Lower lobe of right lung (tissue), 2 donors: ENCODE measurements at regions not wholly inside any gene's neighbourhood (a gene's known extent, or its start where the extent isn't known, plus 50 kb on each side); places are given as distances from the start of the nearest gene placed in this dataset.

Experiments used
- ATAC-seq, 2 donors: fragments of 200-7000 bp; cut with Tn5 transposase; one replicate each; pipeline ENCODE4 v1.9.1; 2020 to 2022; ENCODE audit warnings: mild to moderate bottlenecking in 2 of 2, moderate library complexity in 2 of 2
- DNase-seq: peaks from one replicate; pipeline ENCODE4 v3.0.0-alpha.2; 2020
- H3K27ac ChIP-seq: fragments of 200-600 bp; one replicate; pipeline ENCODE4 v1.8.0; 2022
- H3K27me3 ChIP-seq: fragments of 200-600 bp; one replicate; pipeline ENCODE4 v1.8.0; 2022; ENCODE audit warnings: low read depth
- H3K36me3 ChIP-seq: fragments of 200-600 bp; one replicate; pipeline ENCODE4 v1.8.0; 2022; ENCODE audit warnings: mild to moderate bottlenecking
- H3K4me1 ChIP-seq: fragments of 200-600 bp; one replicate; pipeline ENCODE4 v1.8.0; 2022
- H3K4me3 ChIP-seq: fragments of 200-600 bp; one replicate; pipeline ENCODE4 v1.8.0; 2022; ENCODE audit warnings: mild to moderate bottlenecking
- H3K9me3 ChIP-seq: fragments of 200-600 bp; one replicate; pipeline ENCODE4 v1.8.0; 2022
- CTCF ChIP-seq: fragments of 200-600 bp; IDR thresholded peaks from one replicate; pipeline ENCODE4 v1.8.0; 2022; ENCODE audit warnings: antibody characterized with exemption, mild to moderate bottlenecking
- intact Hi-C: fragments of 100-400 bp; cut with DNase I; formaldehyde crosslinking; loops from one replicate; pipeline ENCODE4 v1.11.0; 2022
- donor health status: DM: no; HTN: yes; CAD: no; lungs with severe emphysema.

GRCh38 chr20:54389596-54390280 is 85.7 kb upstream of the DOK5 start:
- intact Hi-C loops = no loop called here
- H3K27ac ChIP-seq = no peak overlapping the region
- no peaks in the 10 kb centered on the region for H3K9me3 ChIP-seq
- no peak overlapping the region for H3K4me3 ChIP-seq
- no peak for TF ChIP-seq CTCF
- ATAC-seq = no peak
- DNase-seq = no peak
- no peaks in the 10 kb centered on the region for H3K36me3 ChIP-seq
- H3K27me3 ChIP-seq = no peaks in the 10 kb centered on the region
- H3K4me1 ChIP-seq = no peaks in the 10 kb centered on the region

GRCh38 chr20:54397292-54398140 is 77.9 kb upstream of the DOK5 start:
- Histone ChIP-seq H3K27me3 (no peaks in the 10 kb centered on the region), H3K4me1 (no peaks in the 10 kb centered on the region), H3K27ac (no peak overlapping the region), H3K4me3 (no peak overlapping the region), H3K9me3 (no peaks in the 10 kb centered on the region), H3K36me3 (no peaks in the 10 kb centered on the region)
- intact Hi-C loops = no loop called here
- DNase-seq (no peak), ATAC-seq (no peak)
- no peak for TF ChIP-seq CTCF

GRCh38 chr20:54398814-54399213 is 76.6 kb upstream of the DOK5 start:
- Histone ChIP-seq H3K4me3 (no peak overlapping the region), H3K27me3 (no peaks in the 10 kb centered on the region), H3K4me1 (no peaks in the 10 kb centered on the region), H3K36me3 (no peaks in the 10 kb centered on the region), H3K9me3 (no peaks in the 10 kb centered on the region), H3K27ac (no peak overlapping the region)
- no peak for TF ChIP-seq CTCF
- DNase-seq (no peak), ATAC-seq (no peak)
- intact Hi-C loops = no loop called here

GRCh38 chr20:54405540-54405939 is 69.9 kb upstream of the DOK5 start:
- H3K4me1 ChIP-seq = no peaks in the 10 kb centered on the region
- H3K9me3 ChIP-seq = no peaks in the 10 kb centered on the region
- TF ChIP-seq CTCF = no peak
- no peaks in the 10 kb centered on the region for H3K36me3 ChIP-seq
- H3K4me3 ChIP-seq = no peak overlapping the region
- H3K27me3 ChIP-seq = no peaks in the 10 kb centered on the region
- intact Hi-C loops = no loop called here
- DNase-seq (no peak), ATAC-seq (no peak)
- no peak overlapping the region for H3K27ac ChIP-seq

GRCh38 chr20:54407459-54407858 is 67.9 kb upstream of the DOK5 start:
- Histone ChIP-seq H3K4me3 (no peak overlapping the region), H3K27me3 (no peaks in the 10 kb centered on the region), H3K36me3 (no peaks in the 10 kb centered on the region), H3K9me3 (no peaks in the 10 kb centered on the region), H3K27ac (no peak overlapping the region), H3K4me1 (no peaks in the 10 kb centered on the region)
- intact Hi-C loops = no loop called here
- ATAC-seq = no peak
- DNase-seq = no peak
- no peak for TF ChIP-seq CTCF
